ENCODE measurements at regions not wholly inside any gene's neighbourhood (a gene's known extent, or its start where the extent isn't known, plus 50 kb on each side); places are given as distances from the start of the nearest gene placed in this dataset.
"Not testable (repeated sequence)": the region's sequence is repeated elsewhere in the genome, so short reads cannot be mapped to it uniquely, and the experiment has no call there.

DNA sequence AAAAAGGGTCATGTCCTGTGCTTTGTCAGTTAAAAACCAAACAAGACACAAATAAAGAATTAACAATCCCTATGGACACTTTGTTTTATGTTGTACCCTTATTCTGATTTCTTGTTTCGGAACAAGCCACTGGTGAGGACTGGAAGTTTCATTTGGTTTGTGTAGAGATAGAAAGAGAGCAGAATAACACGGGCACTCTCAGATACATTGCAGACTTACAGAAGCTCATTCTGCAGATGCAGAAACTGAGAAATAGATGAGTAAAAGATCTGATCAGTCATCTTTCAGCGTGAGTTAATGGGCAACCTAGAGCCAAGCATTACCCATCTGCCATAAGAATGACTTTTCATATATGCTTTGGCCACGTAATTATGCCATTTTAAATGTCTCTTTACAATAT, 407.6 kb downstream of the RAB38 start:
- DNase-seq (ENCODE audit: low spot score), result no peak
- ChIA-PET CTCF (interaction anchor here (0.8 kb wide), 1 partner anchor 53 kb away, joined by 4 read pairs; no protein-coding TSS in a partner anchor), POLR2A (ENCODE audit: low non-redundant PET) (no interaction called here)
- H3K27ac ChIP-seq, result no peak overlapping the region
- TF ChIP-seq, protein P1, sequence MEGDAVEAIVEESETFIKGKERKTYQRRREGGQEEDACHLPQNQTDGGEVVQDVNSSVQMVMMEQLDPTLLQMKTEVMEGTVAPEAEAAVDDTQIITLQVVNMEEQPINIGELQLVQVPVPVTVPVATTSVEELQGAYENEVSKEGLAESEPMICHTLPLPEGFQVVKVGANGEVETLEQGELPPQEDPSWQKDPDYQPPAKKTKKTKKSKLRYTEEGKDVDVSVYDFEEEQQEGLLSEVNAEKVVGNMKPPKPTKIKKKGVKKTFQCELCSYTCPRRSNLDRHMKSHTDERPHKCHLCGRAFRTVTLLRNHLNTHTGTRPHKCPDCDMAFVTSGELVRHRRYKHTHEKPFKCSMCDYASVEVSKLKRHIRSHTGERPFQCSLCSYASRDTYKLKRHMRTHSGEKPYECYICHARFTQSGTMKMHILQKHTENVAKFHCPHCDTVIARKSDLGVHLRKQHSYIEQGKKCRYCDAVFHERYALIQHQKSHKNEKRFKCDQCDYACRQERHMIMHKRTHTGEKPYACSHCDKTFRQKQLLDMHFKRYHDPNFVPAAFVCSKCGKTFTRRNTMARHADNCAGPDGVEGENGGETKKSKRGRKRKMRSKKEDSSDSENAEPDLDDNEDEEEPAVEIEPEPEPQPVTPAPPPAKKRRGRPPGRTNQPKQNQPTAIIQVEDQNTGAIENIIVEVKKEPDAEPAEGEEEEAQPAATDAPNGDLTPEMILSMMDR (conservative IDR thresholded peaks at IDR 0.05; ENCODE audit: low read depth), result no peak

DNA sequence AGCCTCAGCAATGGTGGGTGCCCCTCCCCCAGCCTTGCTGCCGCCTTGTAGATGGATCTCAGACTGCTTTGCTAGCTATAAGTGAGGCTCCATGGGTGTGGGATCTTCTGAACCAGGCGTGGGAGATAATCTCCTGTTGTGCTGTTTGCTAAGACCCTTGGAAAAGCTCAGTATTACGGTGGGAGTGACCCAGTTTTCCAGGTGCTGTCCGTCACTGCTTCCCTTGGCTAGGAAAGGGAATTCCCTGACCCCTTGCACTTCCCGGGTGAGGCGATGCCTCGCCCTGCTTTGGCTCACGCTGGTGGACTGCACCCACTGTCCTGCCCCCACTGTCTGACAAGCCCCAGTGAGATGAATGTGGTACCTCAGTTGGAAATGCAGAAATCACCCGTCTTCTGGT, 411.2 kb downstream of the RAB38 start:
- CTCF ChIA-PET; H3K27ac ChIP-seq; DNase-seq (ENCODE audit: low spot score); POLR2A ChIA-PET (ENCODE audit: low non-redundant PET): not testable (repeated sequence)

DNA sequence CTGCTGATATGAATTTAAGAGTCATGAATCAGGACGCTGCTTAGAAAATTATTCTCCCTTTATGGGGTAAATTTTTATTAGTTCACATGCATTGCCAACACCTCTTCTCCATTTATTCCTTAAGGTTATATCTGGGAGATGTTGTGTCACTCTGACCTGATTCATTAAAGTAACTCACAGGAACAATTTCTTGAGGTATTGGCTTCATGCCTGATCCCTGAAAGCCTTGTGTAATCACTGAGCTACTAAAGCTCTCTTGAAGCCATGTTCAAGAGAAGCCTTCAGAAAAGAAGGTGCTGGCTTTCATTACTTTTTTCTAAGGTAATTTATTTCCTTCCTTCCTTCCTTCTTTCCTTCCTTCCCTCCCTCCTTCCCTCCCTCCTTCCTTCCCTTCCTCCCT, 420.6 kb downstream of the RAB38 start:
- no peak overlapping the region for H3K27ac ChIP-seq
- POLR2A ChIA-PET (ENCODE audit: low non-redundant PET), result no interaction called here
- no peak for DNase-seq (ENCODE audit: low spot score)
- TF ChIP-seq, protein P1 (conservative IDR thresholded peaks at IDR 0.05; ENCODE audit: low read depth), result no peak
- CTCF ChIA-PET, result no interaction called here

DNA sequence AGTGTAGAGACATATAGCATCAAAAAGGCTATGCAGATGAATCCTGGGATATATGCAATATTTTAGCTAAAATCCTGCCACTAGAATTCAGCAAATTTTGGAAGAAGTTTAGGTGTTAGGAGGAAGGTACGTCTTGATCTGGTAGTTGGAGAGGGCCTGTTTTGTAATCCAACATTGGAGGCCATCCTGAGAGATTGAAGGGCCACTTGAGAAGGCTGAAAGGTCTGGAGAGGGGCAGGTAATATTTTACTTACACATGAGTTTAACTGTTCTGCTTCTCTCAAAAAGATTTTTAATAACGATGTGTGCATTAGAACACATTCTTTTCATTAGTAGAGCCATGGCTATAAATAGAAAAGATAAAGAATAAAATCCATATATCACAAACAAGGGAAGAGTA, 422.1 kb downstream of the RAB38 start:
- H3K27ac ChIP-seq, result no peak overlapping the region
- TF ChIP-seq, protein P1 (conservative IDR thresholded peaks at IDR 0.05; ENCODE audit: low read depth), result no peak
- ChIA-PET POLR2A (ENCODE audit: low non-redundant PET) (no interaction called here), CTCF (no interaction called here)
- DNase-seq (ENCODE audit: low spot score), result no peak

DNA sequence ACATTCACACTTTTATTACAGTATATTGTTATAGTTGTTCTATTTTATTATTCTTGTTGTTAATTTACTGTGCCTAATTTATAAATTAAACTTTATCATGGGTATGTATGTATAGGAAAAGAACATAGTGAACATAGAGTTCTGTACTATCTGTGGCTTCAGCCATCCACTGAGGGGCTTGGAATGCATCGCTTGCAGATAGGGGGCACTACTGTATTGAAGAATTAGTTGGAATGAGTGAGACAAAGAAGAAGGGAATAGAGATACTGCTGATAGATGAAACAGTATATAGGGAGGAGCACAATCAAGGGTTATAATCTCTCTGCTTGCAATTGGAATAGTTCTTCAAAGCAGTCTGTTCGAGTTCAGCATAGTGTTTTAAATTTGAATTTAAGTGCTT, 432.2 kb downstream of the RAB38 start:
- CTCF ChIA-PET, result interaction anchor here (0.6 to 0.7 kb wide), 2 partner anchors 284 to 847 kb away, joined by 3 to 5 read pairs; no protein-coding TSS in a partner anchor
- TF ChIP-seq, protein P1 (conservative IDR thresholded peaks at IDR 0.05; ENCODE audit: low read depth), result no peak
- POLR2A ChIA-PET (ENCODE audit: low non-redundant PET), result no interaction called here
- DNase-seq (ENCODE audit: low spot score), result no peak
- H3K27ac ChIP-seq, result no peak overlapping the region

DNA sequence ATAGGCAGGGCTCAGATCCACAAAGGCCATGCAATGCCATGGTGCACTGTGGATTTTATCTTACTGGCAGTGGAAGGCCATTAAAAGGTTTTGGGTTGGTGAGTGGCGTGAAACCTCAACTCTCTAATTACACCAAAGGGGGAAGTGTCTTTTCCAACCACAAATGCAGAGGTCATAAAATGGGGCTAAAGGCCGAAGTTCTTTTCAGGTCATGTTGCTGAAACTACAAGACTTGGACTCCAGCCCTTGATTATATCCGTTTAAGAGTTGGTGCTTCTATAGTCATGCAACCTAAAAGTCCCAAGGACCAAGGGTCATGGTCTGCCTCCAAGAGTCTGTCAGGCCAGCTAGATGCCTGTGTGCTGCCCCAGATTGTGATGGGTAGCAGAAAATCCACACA, 434.3 kb downstream of the RAB38 start:
- ChIA-PET POLR2A (ENCODE audit: low non-redundant PET) (no interaction called here), CTCF (interaction anchor here (0.5 kb wide), 2 partner anchors 50 to 253 kb away, joined by 3 to 4 read pairs; no protein-coding TSS in a partner anchor)
- H3K27ac ChIP-seq, result no peak overlapping the region
- no peak for DNase-seq (ENCODE audit: low spot score)
- TF ChIP-seq, protein P1 (conservative IDR thresholded peaks at IDR 0.05; ENCODE audit: low read depth), result no peak

DNA sequence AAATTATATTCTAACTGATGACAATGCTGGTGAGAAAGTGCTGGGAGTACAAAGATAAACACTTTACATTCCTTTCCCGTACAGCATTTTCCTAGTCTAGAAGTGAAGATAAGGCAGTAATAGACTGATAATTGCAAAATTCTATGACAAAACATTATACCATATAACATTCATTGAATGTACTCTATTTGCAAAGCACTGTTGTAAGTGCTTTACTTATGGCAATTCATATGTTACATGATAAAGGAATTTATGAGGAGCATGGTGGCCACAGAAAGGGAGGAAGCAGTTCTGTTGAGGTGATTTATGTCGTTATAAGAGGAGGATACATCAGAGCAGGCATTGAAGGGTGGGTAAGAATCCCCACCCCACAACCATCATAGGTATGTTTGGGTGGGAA, 434.8 kb downstream of the RAB38 start:
- no peak for DNase-seq (ENCODE audit: low spot score)
- TF ChIP-seq, protein P1 (conservative IDR thresholded peaks at IDR 0.05; ENCODE audit: low read depth), result no peak
- no peak overlapping the region for H3K27ac ChIP-seq
- CTCF ChIA-PET, result interaction anchor here (0.5 kb wide), 1 partner anchor 252 kb away, joined by 4 read pairs; no protein-coding TSS in a partner anchor
- POLR2A ChIA-PET (ENCODE audit: low non-redundant PET), result no interaction called here

Data from RWPE1 (cell line).